ENCODE measurements at regions not wholly inside any gene's neighbourhood (a gene's known extent, or its start where the extent isn't known, plus 50 kb on each side); places are given as distances from the start of the nearest gene placed in this dataset.
A peak's percentile ranks its signal among the peaks of the same experiment; 100 is the strongest.
"Not testable (repeated sequence)": the region's sequence is repeated elsewhere in the genome, so short reads cannot be mapped to it uniquely, and the experiment has no call there.

- DNase-seq (ENCODE audit: low spot score): no peak
- in situ Hi-C loops (cut with HindIII; ENCODE audit: low sequenced_read_pairs): no loop called here
These were observed 227.4 kb upstream of the AZI2 start for GRCh38 chr3:28575746-28576613.

- DNase-seq (ENCODE audit: low spot score): peak; percentile 8
- in situ Hi-C loops (cut with HindIII; ENCODE audit: low sequenced_read_pairs): no loop called here
These were observed 228.1 kb upstream of the AZI2 start for GRCh38 chr3:28576614-28577200.

- in situ Hi-C loops (cut with HindIII; ENCODE audit: low sequenced_read_pairs): no loop called here
- no peak for DNase-seq (ENCODE audit: low spot score)
These were observed 229.4 kb upstream of the AZI2 start for GRCh38 chr3:28577941-28578500.

- in situ Hi-C loops (cut with HindIII; ENCODE audit: low sequenced_read_pairs): no loop called here
- no peak for DNase-seq (ENCODE audit: low spot score)
These were observed 237.7 kb upstream of the AZI2 start for GRCh38 chr3:28586325-28586724.

GRCh38 chr3:28587723-28588122 lies 239.1 kb upstream of the AZI2 start:
- in situ Hi-C loops (cut with HindIII; ENCODE audit: low sequenced_read_pairs): no loop called here
- DNase-seq (ENCODE audit: low spot score): no peak

- in situ Hi-C loops (cut with HindIII; ENCODE audit: low sequenced_read_pairs): no loop called here
These were observed 241.6 kb upstream of the AZI2 start for GRCh38 chr3:28590216-28590615.

GRCh38 chr3:28590860-28591259 lies 242.2 kb upstream of the AZI2 start:
- DNase-seq (ENCODE audit: low spot score): no peak
- in situ Hi-C loops (cut with HindIII; ENCODE audit: low sequenced_read_pairs): no loop called here

More at GRCh38 chr3:28590216-28590615, 241.6 kb upstream of the AZI2 start:
- DNase-seq (ENCODE audit: low spot score): no peak

GRCh38 chr3:28595372-28595771 lies 246.7 kb upstream of the AZI2 start:
- no peak for DNase-seq (ENCODE audit: low spot score)
- in situ Hi-C loops (cut with HindIII; ENCODE audit: low sequenced_read_pairs): no loop called here

- DNase-seq (ENCODE audit: low spot score): no peak
- in situ Hi-C loops (cut with HindIII; ENCODE audit: low sequenced_read_pairs): no loop called here
These were observed 248.8 kb upstream of the AZI2 start for GRCh38 chr3:28597452-28597851.

GRCh38 chr3:28598165-28598564 lies 249.5 kb upstream of the AZI2 start:
- no peak for DNase-seq (ENCODE audit: low spot score)
- in situ Hi-C loops (cut with HindIII; ENCODE audit: low sequenced_read_pairs): no loop called here

- in situ Hi-C loops (cut with HindIII; ENCODE audit: low sequenced_read_pairs): no loop called here
- no peak for DNase-seq (ENCODE audit: low spot score)
These were observed 252.7 kb upstream of the AZI2 start for GRCh38 chr3:28601291-28601690.

GRCh38 chr3:28606283-28606682 lies 257.7 kb upstream of the AZI2 start:
- in situ Hi-C loops (cut with HindIII; ENCODE audit: low sequenced_read_pairs): no loop called here
- no peak for DNase-seq (ENCODE audit: low spot score)

GRCh38 chr3:28612232-28612631 lies 263.6 kb upstream of the AZI2 start:
- DNase-seq (ENCODE audit: low spot score): no peak
- in situ Hi-C loops (cut with HindIII; ENCODE audit: low sequenced_read_pairs): no loop called here

GRCh38 chr3:28613511-28614106 lies 265.0 kb upstream of the AZI2 start:
- no peak for DNase-seq (ENCODE audit: low spot score)
- in situ Hi-C loops (cut with HindIII; ENCODE audit: low sequenced_read_pairs): no loop called here

- DNase-seq (ENCODE audit: low spot score): no peak
- in situ Hi-C loops (cut with HindIII; ENCODE audit: low sequenced_read_pairs): no loop called here
These were observed 266.4 kb upstream of the AZI2 start for GRCh38 chr3:28615071-28615470.

GRCh38 chr3:28615971-28616370 lies 267.3 kb upstream of the AZI2 start:
- in situ Hi-C loops (cut with HindIII; ENCODE audit: low sequenced_read_pairs): no loop called here
- DNase-seq (ENCODE audit: low spot score): no peak

- in situ Hi-C loops (cut with HindIII; ENCODE audit: low sequenced_read_pairs): no loop called here
- DNase-seq (ENCODE audit: low spot score): no peak
These were observed 269.2 kb upstream of the AZI2 start for GRCh38 chr3:28617821-28618220.

GRCh38 chr3:28623106-28623505 lies 274.5 kb upstream of the AZI2 start:
- DNase-seq (ENCODE audit: low spot score): no peak
- in situ Hi-C loops (cut with HindIII; ENCODE audit: low sequenced_read_pairs): no loop called here

- in situ Hi-C loops (cut with HindIII; ENCODE audit: low sequenced_read_pairs): no loop called here
- no peak for DNase-seq (ENCODE audit: low spot score)
These were observed 275.5 kb upstream of the AZI2 start for GRCh38 chr3:28624084-28624483.

GRCh38 chr3:28627843-28628242 lies 279.2 kb upstream of the AZI2 start:
- in situ Hi-C loops (cut with HindIII; ENCODE audit: low sequenced_read_pairs); DNase-seq (ENCODE audit: low spot score): not testable (repeated sequence)

Measured in G401 (cell line).